NCI-H2227 (cell line): ENCODE measurements at regions not wholly inside any gene's neighbourhood (a gene's known extent, or its start where the extent isn't known, plus 50 kb on each side); places are given as distances from the start of the nearest gene placed in this dataset.
"Not testable (repeated sequence)": the region's sequence is repeated elsewhere in the genome, so short reads cannot be mapped to it uniquely, and the experiment has no call there.

Experiments
- DNase-seq: peaks from one replicate; lab custom pipeline; 2025; ENCODE audit not compliant: unreplicated experiment; lab: John Stamatoyannopoulos, UW

DNA sequence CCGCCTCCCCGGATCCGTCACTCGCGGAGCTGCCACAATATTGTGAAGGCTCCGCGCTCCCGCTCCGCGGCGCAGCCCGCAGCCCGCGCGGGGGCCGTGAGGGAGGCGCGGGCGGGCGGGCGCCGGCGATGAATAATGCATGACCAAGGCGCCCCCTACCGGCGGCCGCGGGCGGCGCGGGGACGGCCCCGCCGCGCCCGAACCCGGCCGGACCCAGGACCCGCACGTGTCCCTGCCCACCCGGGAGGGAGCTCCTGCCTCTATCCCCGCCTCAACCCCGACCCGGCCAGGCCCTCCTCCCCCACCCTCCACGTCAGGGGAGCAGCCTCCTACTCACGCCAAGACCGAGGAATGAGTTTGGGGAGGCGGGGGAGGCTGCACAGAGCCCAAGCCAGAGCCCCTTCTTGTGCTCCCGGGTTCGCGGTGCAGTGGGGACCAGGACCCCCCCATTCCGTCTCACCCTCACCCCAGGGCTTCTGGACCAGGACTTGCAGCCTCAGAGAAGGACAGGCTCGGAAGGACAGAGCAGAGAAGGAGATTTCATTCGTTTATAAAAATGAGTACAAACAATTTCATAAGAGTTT lies 70.8 kb upstream of the CASZ1 start:
- peak; percentile 83 for DNase-seq

- peak; percentile 68 for DNase-seq
Observed at GRCh38 chr1:10867914-10868598, 71.6 kb upstream of the CASZ1 start.

DNA sequence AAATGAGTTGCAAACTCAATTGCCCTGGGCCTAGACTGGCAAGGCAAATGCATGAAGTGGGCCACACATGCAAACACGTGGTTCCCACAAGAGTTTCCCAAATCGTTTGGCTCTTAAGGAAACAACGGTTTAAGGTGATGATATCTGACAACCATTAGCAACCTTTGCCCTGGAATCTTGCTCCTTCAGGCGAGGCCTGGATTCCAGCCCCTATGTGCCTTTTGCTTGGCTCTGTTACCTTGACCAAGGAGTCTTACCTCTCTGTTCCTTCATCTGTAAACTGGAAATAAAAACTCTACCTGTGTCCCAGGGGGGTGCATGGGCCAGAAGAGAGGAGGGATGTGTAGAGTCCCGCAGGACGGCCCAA lies 72.1 kb upstream of the CASZ1 start:
- DNase-seq = no peak

GRCh38 chr1:10869933-10870332 lies 73.5 kb upstream of the CASZ1 start:
- DNase-seq = no peak

GRCh38 chr1:10870493-10871096 lies 74.1 kb upstream of the CASZ1 start:
- DNase-seq = no peak

DNA sequence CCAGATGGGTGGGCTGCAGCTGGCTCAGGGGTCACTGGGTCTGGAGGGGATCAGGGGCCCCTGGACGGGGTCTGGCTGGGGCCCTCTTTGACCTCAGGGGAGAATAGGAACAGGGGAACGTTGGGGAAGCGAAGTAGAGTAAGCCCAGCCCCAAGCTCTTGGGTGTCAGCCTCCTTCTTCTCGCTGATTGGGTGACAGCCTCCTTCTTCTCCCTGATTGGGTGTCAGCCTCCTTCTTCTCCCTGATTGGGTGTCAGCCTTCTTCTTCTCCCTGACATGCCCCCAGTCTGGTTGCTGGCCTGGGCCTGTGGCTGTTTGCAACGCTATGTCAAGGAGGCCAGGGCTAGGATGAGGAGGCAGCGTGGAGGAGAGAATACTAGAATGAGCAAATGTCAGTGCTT lies 76.7 kb upstream of the CASZ1 start:
- DNase-seq = no peak

DNA sequence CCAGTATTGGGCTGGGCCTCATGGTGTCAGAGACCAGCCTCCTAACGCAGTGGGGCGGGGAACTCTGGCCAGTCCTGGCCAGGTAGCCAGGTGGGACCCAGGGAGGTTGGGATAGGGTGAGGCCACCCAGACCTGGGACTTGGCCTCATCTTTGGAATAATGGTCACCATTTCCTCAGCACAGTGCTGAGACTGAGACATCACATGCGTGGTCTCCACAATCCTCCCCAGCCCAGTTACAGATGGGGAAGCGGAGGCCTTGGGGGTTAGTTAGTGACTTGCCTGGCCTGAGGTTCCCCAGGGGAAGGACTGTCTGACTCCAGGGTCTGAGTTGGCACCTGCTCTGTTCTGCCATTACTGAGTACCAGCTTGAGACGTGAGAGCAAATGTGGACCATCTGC lies 77.9 kb upstream of the CASZ1 start:
- DNase-seq = no peak

DNA sequence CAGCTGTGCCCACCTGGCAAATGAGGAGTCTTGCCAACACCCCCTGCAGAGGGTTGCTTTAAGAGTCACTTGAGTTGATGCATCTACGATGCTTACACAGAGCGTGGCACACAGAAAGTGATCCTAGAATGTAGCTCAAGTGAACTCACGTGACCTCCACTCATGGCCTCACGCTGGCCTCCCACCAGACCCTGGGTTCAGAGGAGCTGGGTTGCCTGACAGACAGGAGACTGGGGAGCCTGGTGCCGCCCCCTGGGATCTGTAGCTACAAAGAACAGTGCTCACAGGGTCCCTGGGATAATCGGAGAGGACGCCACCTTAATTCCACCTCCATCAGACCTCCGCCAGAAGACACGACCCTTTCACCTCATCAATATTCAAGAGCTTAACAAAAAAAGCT lies 81.4 kb upstream of the CASZ1 start:
- no peak for DNase-seq

GRCh38 chr1:10878469-10878868 lies 82.0 kb upstream of the CASZ1 start:
- no peak for DNase-seq

DNA sequence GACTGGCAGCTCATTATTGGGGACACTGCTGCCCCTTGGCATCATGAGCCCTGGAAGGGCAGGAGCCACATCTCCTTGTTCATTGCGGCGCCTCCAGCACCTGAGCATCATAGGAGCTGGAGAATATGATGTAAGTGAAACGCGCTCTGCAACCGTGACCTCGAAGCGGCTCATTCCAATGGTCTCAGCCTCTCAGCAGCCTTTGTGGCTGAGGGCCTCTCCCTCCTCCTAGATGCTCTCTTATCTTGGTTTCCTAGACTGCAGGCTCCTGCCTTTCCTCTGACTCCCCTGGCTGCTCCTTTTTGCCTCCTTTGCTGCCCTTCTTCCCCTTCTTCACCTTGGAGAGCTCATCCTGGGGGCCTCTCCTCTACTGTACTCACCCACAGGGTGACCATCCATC lies 83.6 kb upstream of the CASZ1 start:
- no peak for DNase-seq

DNA sequence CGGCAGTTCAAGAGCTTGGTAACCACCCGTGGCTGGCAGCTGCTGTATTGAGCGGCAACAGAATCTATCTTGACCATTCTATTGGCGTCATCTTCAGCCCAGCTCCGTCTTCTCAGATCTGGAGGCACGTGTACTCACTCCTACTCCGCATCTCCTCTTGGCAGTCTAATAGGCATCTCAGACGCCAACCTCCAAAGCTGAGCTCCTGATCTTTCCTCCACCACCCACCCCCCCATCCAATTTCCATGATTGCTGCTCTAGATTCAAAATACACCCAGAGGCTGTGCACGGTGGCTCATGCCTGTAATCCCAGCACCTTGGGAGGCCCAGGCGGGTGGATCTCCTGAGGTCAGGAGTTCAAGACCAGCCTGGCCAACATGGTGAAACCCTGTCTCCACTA lies 84.6 kb upstream of the CASZ1 start:
- DNase-seq = no peak

DNA sequence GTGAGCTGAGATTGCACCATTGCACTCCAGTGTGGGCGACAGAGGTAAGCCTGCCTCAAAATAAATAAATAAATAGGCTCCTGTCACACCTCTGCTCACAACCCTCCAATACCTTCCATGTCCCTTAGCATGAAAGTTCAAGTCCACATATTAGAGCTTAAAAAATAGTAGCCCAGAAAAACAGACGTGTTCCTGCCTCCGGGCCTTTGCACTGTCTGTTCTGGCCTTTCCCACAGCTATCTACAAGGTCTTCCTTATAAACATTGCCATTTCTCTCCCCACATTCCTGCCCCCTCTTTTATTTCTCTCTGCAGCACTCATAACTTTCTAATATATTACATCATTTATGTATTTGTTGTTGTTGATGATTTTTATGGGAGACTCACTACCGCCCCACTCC lies 85.6 kb upstream of the CASZ1 start:
- DNase-seq = no peak

- DNase-seq = not testable (repeated sequence)
Observed at GRCh38 chr1:10887032-10887431, 90.6 kb upstream of the CASZ1 start.

GRCh38 chr1:10888291-10888690 lies 91.8 kb upstream of the CASZ1 start:
- DNase-seq = peak; percentile 51

DNA sequence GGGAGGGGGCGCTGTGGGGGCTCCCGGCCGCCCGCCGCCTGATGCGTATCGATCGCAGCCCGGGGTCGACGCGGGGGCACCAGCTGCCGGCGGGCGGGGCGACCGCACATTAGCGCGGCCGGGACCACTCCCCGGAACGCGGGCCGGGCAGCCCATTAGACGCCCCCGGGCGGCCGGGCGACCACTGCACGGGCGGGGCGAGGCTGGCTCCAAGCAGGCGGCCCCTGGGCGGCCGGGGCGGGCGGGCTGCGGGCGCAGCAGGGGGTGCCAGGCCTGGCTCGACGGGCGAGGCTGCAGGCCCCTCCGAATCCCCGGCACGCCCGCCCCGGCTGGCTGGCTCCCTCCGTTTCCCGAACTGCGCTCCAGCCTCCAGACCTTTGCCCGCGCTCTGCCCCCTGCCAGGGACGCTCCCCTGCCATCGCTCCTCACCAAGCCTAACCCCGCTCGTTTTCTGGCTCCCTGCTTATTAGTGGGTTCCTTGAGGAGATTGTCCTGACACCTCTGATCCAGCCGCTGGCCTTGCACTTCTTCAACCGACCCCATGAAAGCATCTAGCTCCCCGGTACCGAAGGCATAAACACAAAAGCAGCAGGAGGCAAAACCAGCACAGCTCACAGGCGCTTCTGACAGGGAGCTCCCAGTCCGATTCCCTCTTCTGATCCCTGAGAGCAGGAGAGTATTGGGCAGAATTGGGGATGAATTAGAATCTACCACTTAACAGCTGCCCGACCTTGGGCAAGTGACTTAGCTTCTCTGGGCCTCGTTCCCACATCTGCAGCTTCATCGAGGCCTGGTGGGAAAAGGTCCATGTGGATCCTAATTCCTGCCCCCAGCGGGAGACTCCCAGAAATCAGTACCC lies 92.6 kb upstream of the CASZ1 start:
- peak; percentile 63 for DNase-seq

DNA sequence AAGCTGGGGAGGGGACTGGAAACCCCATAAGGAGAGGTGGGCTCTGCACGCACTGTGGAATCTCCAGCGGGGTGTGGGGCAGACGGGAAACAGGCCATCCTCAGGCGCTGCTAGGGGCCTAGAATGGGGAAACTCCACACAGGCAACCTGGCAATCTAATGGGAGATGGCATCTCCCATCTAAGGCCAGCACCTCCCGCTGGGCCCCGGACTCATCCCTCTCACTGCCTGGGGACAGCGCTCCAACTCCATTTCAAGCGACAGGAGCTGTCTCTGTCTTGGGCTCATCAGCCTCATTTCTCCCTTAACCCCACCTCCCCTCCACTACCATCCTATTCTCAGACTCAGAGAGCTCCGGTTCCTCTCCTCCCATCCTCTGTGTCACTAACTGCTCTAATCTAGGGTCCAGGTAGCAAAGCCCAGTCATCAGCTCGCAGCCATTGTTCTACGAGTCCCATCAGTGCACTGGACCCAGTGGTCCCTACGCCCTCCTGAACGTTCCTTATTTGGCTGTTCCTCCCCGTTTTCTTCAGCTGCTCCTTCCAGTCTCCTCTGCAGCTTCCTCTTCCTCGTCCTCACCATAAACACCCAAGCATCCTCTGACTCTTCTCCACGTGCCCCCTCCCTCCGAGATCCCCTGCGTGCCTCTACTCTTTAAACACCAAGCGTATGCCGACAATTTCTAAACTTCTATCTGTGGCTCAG lies 93.4 kb upstream of the CASZ1 start:
- DNase-seq = no peak

- DNase-seq = no peak
Observed at GRCh38 chr1:10890491-10891071, 94.1 kb upstream of the CASZ1 start.

GRCh38 chr1:10891091-10891490 lies 94.6 kb upstream of the CASZ1 start:
- DNase-seq = no peak

DNA sequence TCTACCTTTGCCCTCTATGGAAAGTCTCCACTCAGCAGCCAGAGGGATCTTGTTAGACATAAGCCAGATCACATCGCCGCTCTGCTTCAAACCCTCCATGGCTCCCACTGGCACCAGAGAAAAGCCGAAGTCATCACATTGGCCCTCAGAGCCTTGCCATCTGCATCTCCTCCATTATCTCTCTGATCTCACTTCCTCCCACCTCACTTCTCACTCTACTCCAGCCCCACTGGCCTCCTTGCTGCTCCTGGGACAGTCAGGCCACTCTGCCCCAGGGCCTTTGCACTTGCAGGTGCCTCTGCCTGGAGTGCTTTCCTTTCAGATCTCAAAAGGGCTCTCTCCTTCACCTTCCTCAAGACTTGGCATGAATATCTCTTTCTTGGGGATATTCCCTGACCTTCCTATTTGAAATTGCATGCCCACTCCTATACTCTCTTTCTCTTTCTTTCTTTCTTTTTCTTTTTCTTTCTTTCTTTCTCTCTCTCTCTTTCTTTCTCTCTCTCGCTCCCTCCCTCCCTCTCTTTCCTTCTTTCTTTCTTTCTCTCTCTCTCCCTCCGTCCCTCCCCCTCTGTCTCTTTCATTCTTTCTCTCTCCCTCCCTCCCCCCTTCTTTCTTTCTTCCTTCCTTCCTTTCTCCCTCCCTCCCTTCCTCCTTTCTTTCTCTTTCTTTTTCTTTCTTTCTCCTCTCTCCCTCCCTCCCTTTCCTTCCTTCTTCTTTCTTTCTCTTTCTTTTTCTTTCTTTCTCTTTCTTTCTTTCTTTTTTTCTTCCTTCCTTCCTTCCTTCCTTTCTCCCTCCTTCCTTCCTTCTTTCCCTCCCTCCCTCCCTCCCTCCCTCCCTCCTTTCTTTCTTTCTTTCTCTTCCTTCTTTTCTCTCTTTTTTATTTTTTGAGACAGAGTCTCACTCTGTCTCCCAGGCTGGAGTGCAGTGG lies 96.0 kb upstream of the CASZ1 start:
- no peak for DNase-seq

- DNase-seq = no peak
Observed at GRCh38 chr1:10895621-10896020, 99.2 kb upstream of the CASZ1 start.
